IgD-negative memory B cell (primary cell): ENCODE measurements at regions not wholly inside any gene's neighbourhood (a gene's known extent, or its start where the extent isn't known, plus 50 kb on each side); places are given as distances from the start of the nearest gene placed in this dataset.

ENCODE experiments used
- H3K27ac Mint-ChIP-seq, 3 donors: one replicate each; pipeline ENCODE4 v1.8.0; 2020 to 2022; ENCODE audit warnings: mild to moderate bottlenecking in 3 of 3, mixed read lengths in 3 of 3, moderate library complexity in 1 of 3
- H3K27me3 Mint-ChIP-seq: one replicate; pipeline ENCODE4 v1.8.0; 2021; ENCODE audit warnings: mixed read lengths
- H3K36me3 Mint-ChIP-seq: one replicate; pipeline ENCODE4 v1.8.0; 2020; ENCODE audit warnings: mild to moderate bottlenecking, mixed read lengths
- H3K4me1 Mint-ChIP-seq, 3 donors: one replicate each; pipeline ENCODE4 v1.8.0; 2020 to 2022; ENCODE audit warnings: mixed read lengths in 3 of 3, mild to moderate bottlenecking in 1 of 3
- H3K4me3 Mint-ChIP-seq, 4 donors: one replicate each; pipeline ENCODE4 v1.8.0; 2020 to 2022; ENCODE audit warnings: mild to moderate bottlenecking in 4 of 4, mixed read lengths in 4 of 4, moderate library complexity in 3 of 4
- H3K9me3 Mint-ChIP-seq, 3 donors: one replicate each; pipeline ENCODE4 v1.8.0; 2020 to 2021; ENCODE audit warnings: mixed read lengths in 3 of 3, mild to moderate bottlenecking in 1 of 3

DNA sequence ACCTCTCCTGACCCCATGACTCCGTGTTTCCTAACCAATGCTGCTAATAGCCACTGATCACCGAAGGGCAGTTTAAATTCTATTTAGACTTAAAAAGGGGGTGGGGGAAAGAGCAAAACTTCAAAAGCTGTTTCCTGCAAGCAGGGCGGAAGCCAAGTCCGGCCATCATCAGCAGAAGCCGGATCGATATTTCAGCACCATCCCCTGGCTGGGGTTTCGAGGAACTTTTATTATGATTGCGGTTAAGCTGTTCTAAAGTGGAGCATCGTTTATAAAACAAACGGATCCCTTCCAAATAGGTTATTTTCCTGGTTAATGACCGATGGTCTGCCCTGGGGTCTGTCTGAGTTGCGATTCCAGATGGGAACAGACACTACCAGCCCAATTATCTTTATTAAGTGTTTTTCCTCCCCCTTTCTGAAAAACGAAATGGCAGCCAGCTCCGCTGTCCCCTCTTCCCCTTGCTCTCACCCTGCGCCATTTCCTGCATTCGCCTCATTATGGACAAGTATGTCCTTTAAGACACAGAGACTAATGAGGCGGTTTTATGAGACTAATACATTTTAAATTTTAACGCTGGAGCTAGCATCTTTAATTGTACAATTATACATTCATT, 76.1 kb upstream of the IRX3 start:
- Mint-ChIP-seq H3K27me3 (peaks cover 3% of the 10 kb centered on the region), H3K4me3 (no peak overlapping the region), H3K36me3 (no peaks in the 10 kb centered on the region), H3K9me3 (peaks cover 0 to 3% (median 0%) of the 10 kb centered on the region in 3 donors), H3K27ac (no peak overlapping the region), H3K4me1 (no peaks in the 10 kb centered on the region)

- H3K27ac Mint-ChIP-seq, result no peak overlapping the region
- H3K4me1 Mint-ChIP-seq, result no peaks in the 10 kb centered on the region
- H3K4me3 Mint-ChIP-seq, result no peak overlapping the region
- no peaks in the 10 kb centered on the region for H3K36me3 Mint-ChIP-seq
- peaks cover 0 to 7% (median 0%) of the 10 kb centered on the region in 3 donors for H3K9me3 Mint-ChIP-seq
- peaks cover 4% of the 10 kb centered on the region for H3K27me3 Mint-ChIP-seq
These were observed 74.7 kb upstream of the IRX3 start for GRCh38 chr16:54361246-54361645.

DNA sequence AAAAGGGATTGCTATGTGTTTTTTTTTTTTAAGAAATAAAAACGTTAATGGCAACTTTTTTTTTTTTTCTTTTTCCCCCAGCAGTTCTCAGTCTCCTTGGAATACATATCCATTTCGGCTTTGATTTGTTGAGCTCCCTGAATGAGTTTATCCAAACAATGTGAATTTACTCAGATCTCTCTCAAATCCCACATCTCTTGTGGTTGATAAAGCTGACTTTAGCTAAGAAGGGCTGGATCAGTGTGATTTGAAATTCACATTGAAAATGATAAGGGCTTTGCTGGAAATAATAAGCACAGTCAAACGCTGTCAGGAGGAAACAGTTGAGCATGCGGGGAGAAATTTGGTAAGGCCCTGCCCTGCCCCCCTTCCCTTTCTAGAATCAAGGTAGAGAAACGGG, 74.1 kb upstream of the IRX3 start:
- Mint-ChIP-seq H3K36me3 (no peaks in the 10 kb centered on the region), H3K4me3 (no peak overlapping the region), H3K9me3 (peaks cover 0 to 5% (median 3%) of the 10 kb centered on the region in 3 donors), H3K27ac (no peak overlapping the region), H3K4me1 (no peaks in the 10 kb centered on the region), H3K27me3 (peaks cover 4% of the 10 kb centered on the region)

GRCh38 chr16:54359555-54359954, 73.0 kb upstream of the IRX3 start:
- H3K36me3 Mint-ChIP-seq, result no peaks in the 10 kb centered on the region
- H3K4me3 Mint-ChIP-seq, result no peak overlapping the region
- H3K27me3 Mint-ChIP-seq, result peaks cover 4% of the 10 kb centered on the region
- no peak overlapping the region for H3K27ac Mint-ChIP-seq
- H3K9me3 Mint-ChIP-seq, result peaks cover 0 to 5% (median 4%) of the 10 kb centered on the region in 3 donors
- H3K4me1 Mint-ChIP-seq, result no peaks in the 10 kb centered on the region

DNA sequence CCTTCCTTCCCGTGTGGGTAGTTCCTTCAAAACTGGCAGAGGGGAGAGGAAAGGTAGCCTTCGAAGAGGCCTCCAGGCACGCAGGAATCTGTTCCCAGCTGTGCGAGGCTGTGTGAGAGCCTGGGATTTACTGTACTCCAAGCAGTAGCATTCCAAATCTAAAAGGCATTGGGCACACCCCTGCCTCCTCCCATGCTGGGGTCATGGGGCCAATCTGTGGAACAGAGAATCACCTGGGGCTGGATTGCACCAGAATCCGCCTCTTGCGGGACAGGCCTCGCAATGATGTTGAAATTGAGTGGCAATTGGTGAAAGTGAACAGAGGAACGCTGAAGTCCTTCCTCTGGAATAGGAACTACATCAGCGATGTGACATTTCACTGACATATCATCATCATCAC, 72.5 kb upstream of the IRX3 start:
- Mint-ChIP-seq H3K36me3 (no peaks in the 10 kb centered on the region), H3K27me3 (peaks cover 4% of the 10 kb centered on the region), H3K9me3 (peaks cover under 1 to 5% (median 4%) of the 10 kb centered on the region in 3 donors), H3K27ac (no peak overlapping the region), H3K4me1 (no peaks in the 10 kb centered on the region), H3K4me3 (no peak overlapping the region)

DNA sequence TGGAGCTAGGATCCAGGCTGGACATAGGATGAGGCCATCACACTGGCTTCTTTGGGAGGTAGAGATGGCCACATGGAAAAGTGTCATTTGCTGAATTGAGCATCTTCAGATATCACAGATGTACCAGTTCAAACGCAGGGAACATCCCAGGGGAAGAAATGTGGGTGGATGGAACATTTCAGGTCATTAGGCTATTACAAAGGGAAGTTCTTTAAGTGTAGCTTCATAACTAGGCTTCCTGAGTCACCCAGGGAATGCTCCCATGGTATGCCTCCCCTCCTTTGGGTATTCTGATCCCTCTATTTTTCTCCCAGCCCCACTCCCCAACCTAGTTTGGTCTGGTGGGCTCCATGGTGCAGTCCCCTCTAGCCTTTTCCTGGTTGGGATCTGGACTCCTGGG, 69.8 kb upstream of the IRX3 start:
- Mint-ChIP-seq H3K4me1 (peaks cover 0 to 2% (median 0%) of the 10 kb centered on the region in 3 donors), H3K27ac (no peak overlapping the region), H3K4me3 (no peak overlapping the region), H3K9me3 (peaks cover 5 to 7% (median 6%) of the 10 kb centered on the region in 3 donors), H3K27me3 (peaks cover 1% of the 10 kb centered on the region), H3K36me3 (peaks cover 2% of the 10 kb centered on the region)

- Mint-ChIP-seq H3K4me3 (no peak overlapping the region), H3K27ac (no peak overlapping the region), H3K36me3 (peaks cover 2% of the 10 kb centered on the region), H3K4me1 (peaks cover 0 to 2% (median 0%) of the 10 kb centered on the region in 3 donors), H3K27me3 (peaks cover 1% of the 10 kb centered on the region), H3K9me3 (peaks cover 5 to 7% (median 6%) of the 10 kb centered on the region in 3 donors)
These were observed 68.7 kb upstream of the IRX3 start for GRCh38 chr16:54355251-54355650.

GRCh38 chr16:54353097-54353496, 66.5 kb upstream of the IRX3 start:
- H3K4me3 Mint-ChIP-seq, result peak overlapping the region in 1 of 4 donors; percentile 17
- H3K36me3 Mint-ChIP-seq, result peaks cover 2% of the 10 kb centered on the region
- H3K27me3 Mint-ChIP-seq, result peaks cover 1% of the 10 kb centered on the region
- H3K4me1 Mint-ChIP-seq, result peaks cover 0 to 2% (median 0%) of the 10 kb centered on the region in 3 donors
- peaks cover 5 to 7% (median 6%) of the 10 kb centered on the region in 3 donors for H3K9me3 Mint-ChIP-seq
- H3K27ac Mint-ChIP-seq, result no peak overlapping the region

DNA sequence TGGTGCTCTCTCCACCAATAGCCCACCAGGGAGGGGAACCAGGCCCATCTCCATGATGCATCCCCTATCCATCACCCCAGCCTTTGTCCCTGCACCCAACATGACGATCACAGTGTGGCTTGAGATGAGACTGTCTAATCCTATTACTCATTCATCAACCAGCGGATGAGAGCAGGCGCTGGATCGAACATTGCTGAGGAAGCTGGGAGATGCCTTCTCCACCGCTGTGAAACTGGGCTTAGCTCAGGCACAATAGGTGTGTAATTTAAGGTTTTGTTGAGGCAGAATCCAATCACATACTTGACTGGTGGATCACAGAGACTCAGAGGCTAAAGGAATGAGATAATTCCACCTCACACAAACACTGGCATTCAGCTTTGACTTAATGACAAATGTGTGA, 64.6 kb upstream of the IRX3 start:
- Mint-ChIP-seq H3K27me3 (no peaks in the 10 kb centered on the region), H3K36me3 (peaks cover 2% of the 10 kb centered on the region), H3K27ac (no peak overlapping the region), H3K9me3 (peaks cover 0 to 7% (median 6%) of the 10 kb centered on the region in 3 donors), H3K4me1 (peaks cover 0 to 2% (median 0%) of the 10 kb centered on the region in 3 donors), H3K4me3 (no peak overlapping the region)

DNA sequence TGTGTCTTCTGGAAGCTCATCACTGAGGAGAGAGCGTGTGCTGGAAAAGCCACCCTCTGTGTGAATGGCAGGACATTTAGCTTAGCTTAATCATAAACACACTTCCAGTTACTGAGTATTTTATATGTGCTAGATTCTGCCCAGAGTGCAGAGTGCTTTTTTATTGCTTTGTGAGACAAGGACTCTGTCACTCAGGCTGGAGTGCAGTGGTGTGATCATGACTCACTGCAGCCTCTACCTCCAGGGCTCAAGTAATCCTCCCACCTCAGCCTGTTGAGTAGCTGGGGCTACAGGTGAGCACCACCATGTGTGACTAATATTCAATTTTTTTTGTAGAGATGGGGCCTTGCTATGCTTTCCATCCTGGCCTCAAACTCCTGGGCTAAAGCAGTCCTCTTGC, 61.4 kb upstream of the IRX3 start:
- no peak overlapping the region for H3K27ac Mint-ChIP-seq
- H3K36me3 Mint-ChIP-seq, result peaks cover 2% of the 10 kb centered on the region
- no peak overlapping the region for H3K4me3 Mint-ChIP-seq
- H3K4me1 Mint-ChIP-seq, result peaks cover 0 to 2% (median 0%) of the 10 kb centered on the region in 3 donors
- H3K9me3 Mint-ChIP-seq, result peaks cover 0 to 3% (median 1%) of the 10 kb centered on the region in 3 donors
- H3K27me3 Mint-ChIP-seq, result peaks cover 2% of the 10 kb centered on the region

- Mint-ChIP-seq H3K36me3 (no peaks in the 10 kb centered on the region), H3K27me3 (peaks cover 2% of the 10 kb centered on the region)
These were observed 59.5 kb upstream of the IRX3 start for GRCh38 chr16:54346041-54346440.

GRCh38 chr16:54344646-54345630, 58.4 kb upstream of the IRX3 start:
- H3K9me3 Mint-ChIP-seq, result peaks cover 0 to 2% (median 0%) of the 10 kb centered on the region in 3 donors
- peaks cover 2% of the 10 kb centered on the region for H3K27me3 Mint-ChIP-seq
- H3K36me3 Mint-ChIP-seq, result no peaks in the 10 kb centered on the region
- peak overlapping the region in 1 of 3 donors; percentile 71 for H3K27ac Mint-ChIP-seq
- no peak overlapping the region for H3K4me3 Mint-ChIP-seq
- H3K4me1 Mint-ChIP-seq, result no peaks in the 10 kb centered on the region

More at GRCh38 chr16:54346041-54346440, 59.5 kb upstream of the IRX3 start:
- Mint-ChIP-seq H3K9me3 (no peaks in the 10 kb centered on the region), H3K27ac (no peak overlapping the region), H3K4me1 (no peaks in the 10 kb centered on the region), H3K4me3 (no peak overlapping the region)

- H3K4me1 Mint-ChIP-seq, result no peaks in the 10 kb centered on the region
- peaks cover 2% of the 10 kb centered on the region for H3K27me3 Mint-ChIP-seq
- peaks cover 0 to 2% (median 0%) of the 10 kb centered on the region in 3 donors for H3K9me3 Mint-ChIP-seq
- no peak overlapping the region for H3K27ac Mint-ChIP-seq
- no peak overlapping the region for H3K4me3 Mint-ChIP-seq
- H3K36me3 Mint-ChIP-seq, result no peaks in the 10 kb centered on the region
These were observed 56.4 kb upstream of the IRX3 start for GRCh38 chr16:54342966-54343365.

DNA sequence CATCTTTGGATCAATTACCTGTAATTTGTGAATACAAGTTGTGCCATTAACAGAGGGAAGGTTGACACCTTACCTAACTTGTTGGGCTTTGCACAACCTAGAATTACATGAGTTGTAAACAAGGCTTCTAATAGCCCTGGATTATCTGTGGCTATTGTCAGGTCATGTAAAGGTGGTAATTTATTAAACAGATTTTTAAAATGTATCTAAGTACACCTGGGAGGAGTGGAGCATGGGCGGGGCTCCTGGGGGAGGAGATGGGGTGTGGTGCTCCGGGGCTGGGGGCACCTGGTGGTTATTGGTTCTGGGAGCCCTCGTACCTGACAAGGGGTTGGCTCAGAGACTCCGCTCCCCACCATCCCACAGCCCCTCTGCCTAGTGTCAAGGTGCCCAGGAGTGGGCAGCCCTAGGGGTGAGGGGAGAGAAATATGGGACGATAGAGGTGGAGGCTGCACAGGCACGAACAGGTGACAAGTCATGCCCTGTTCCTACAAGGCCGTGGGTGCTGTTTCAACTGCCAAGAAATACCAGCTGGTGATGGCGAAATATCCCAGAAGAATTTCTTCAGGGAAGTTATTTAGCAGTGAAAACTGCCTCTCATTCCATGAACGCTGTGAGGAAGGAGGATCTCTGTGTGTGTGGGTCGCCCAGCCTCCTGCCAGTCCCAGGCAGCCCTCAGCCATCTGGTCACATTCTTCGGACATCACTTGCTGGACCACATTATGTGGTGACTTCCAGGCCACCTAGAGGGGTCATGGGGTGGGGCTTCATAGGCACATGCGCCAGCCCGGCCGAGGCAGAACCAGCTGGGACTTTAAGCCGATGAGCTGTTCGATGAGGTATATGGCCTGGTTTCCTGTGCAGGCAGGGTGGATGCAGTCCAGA, 55.5 kb upstream of the IRX3 start:
- Mint-ChIP-seq H3K4me1 (no peaks in the 10 kb centered on the region), H3K4me3 (peak overlapping the region in 1 of 4 donors; percentile 25)

More for the DNA sequence above, 55.5 kb upstream of the IRX3 start:
- Mint-ChIP-seq H3K27me3 (peaks cover 2% of the 10 kb centered on the region), H3K36me3 (no peaks in the 10 kb centered on the region), H3K27ac (no peak overlapping the region), H3K9me3 (peaks cover 0 to 2% (median 0%) of the 10 kb centered on the region in 3 donors)
